DND-41 (cell line): ENCODE measurements at regions not wholly inside any gene's neighbourhood (a gene's known extent, or its start where the extent isn't known, plus 50 kb on each side); places are given as distances from the start of the nearest gene placed in this dataset.

Source experiments
- ATAC-seq: fragments of 200-7000 bp; cut with Tn5 transposase; 3 replicates; pipeline ENCODE4 v1.9.1; 2021; ENCODE audit warnings: low read depth; ENCODE audit not compliant: insufficient read depth
- DNase-seq: peaks from one replicate; pipeline ENCODE4 v3.0.0-alpha.2; 2020
- H2AFZ ChIP-seq: 2 replicates; pipeline ENCODE4 v1.6.0; 2012; ENCODE audit warnings: low read depth, low read length
- H3K27ac ChIP-seq: 2 replicates; pipeline ENCODE4 v1.5.1; 2012; ENCODE audit warnings: low read length, inconsistent platforms
- H3K27me3 ChIP-seq: fragments of 200-600 bp; sonication (generic); 2 replicates; pipeline ENCODE4 v1.6.0; 2012; ENCODE audit warnings: low read length, mild to moderate bottlenecking, inconsistent platforms; ENCODE audit not compliant: insufficient read depth, poor library complexity
- H3K36me3 ChIP-seq: 2 replicates; pipeline ENCODE4 v1.5.1; 2012; ENCODE audit warnings: low read length, inconsistent platforms; ENCODE audit not compliant: insufficient read depth
- H3K4me1 ChIP-seq: 2 replicates; pipeline ENCODE4 v1.5.1; 2012; ENCODE audit warnings: mild to moderate bottlenecking, low read length; ENCODE audit not compliant: insufficient read depth
- H3K4me2 ChIP-seq: 2 replicates; pipeline ENCODE4 v1.6.0; 2012; ENCODE audit warnings: mild to moderate bottlenecking, moderate library complexity, low read length, inconsistent platforms; ENCODE audit not compliant: insufficient read depth
- H3K4me3 ChIP-seq, 2 experiments: fragments of 200-600 bp in 1 of 2; shearing (Covaris generic) in 1 of 2; 2 replicates each; pipeline ENCODE4 v1.5.1; 2012 to 2016; ENCODE audit warnings: inconsistent platforms in 2 of 2, low read length in 2 of 2, mild to moderate bottlenecking in 2 of 2, low read depth in 1 of 2, moderate library complexity in 1 of 2
- H3K79me2 ChIP-seq: 2 replicates; pipeline ENCODE4 v1.6.0; 2012; ENCODE audit warnings: low read length, inconsistent platforms; ENCODE audit not compliant: insufficient read depth
- H3K9ac ChIP-seq: 2 replicates; pipeline ENCODE4 v1.6.0; 2012; ENCODE audit warnings: low read depth, mild to moderate bottlenecking, inconsistent platforms, low read length, moderate library complexity
- H3K9me3 ChIP-seq: 2 replicates; pipeline ENCODE4 v1.5.1; 2012; ENCODE audit warnings: low read length, moderate library complexity, mild to moderate bottlenecking, inconsistent platforms; ENCODE audit not compliant: insufficient read depth, severe bottlenecking
- H4K20me1 ChIP-seq: 2 replicates; pipeline ENCODE4 v1.6.0; 2012; ENCODE audit warnings: low read length; ENCODE audit not compliant: insufficient read depth
- EZH2 ChIP-seq: IDR thresholded peaks from 3 replicates; pipeline ENCODE4 v1.6.1; 2012; ENCODE audit warnings: borderline replicate concordance, low read depth, mild to moderate bottlenecking, moderate library complexity, low read length, inconsistent platforms; ENCODE audit not compliant: severe bottlenecking
- TF ChIP-seq, protein P1 (sequence below): IDR thresholded peaks from 2 replicates; pipeline ENCODE4 v1.5.1; 2012; ENCODE audit warnings: borderline replicate concordance, low read length, moderate library complexity, mild to moderate bottlenecking; ENCODE audit not compliant: poor library complexity, severe bottlenecking; ENCODE audit errors: extremely low read depth

- H3K4me3 ChIP-seq: no peak overlapping the region
- no peaks in the 10 kb centered on the region for H3K79me2 ChIP-seq
- H2AFZ ChIP-seq: no peak overlapping the region
- no peak for TF ChIP-seq EZH2
- TF ChIP-seq, protein P1, sequence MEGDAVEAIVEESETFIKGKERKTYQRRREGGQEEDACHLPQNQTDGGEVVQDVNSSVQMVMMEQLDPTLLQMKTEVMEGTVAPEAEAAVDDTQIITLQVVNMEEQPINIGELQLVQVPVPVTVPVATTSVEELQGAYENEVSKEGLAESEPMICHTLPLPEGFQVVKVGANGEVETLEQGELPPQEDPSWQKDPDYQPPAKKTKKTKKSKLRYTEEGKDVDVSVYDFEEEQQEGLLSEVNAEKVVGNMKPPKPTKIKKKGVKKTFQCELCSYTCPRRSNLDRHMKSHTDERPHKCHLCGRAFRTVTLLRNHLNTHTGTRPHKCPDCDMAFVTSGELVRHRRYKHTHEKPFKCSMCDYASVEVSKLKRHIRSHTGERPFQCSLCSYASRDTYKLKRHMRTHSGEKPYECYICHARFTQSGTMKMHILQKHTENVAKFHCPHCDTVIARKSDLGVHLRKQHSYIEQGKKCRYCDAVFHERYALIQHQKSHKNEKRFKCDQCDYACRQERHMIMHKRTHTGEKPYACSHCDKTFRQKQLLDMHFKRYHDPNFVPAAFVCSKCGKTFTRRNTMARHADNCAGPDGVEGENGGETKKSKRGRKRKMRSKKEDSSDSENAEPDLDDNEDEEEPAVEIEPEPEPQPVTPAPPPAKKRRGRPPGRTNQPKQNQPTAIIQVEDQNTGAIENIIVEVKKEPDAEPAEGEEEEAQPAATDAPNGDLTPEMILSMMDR: no peak
- H3K36me3 ChIP-seq: no peaks in the 10 kb centered on the region
- no peaks in the 10 kb centered on the region for H3K27me3 ChIP-seq
- no peak overlapping the region for H3K9ac ChIP-seq
- ATAC-seq: no peak
- no peaks in the 10 kb centered on the region for H3K4me1 ChIP-seq
- H3K9me3 ChIP-seq: no peaks in the 10 kb centered on the region
- no peak for DNase-seq
- H4K20me1 ChIP-seq: no peaks in the 10 kb centered on the region
- no peak overlapping the region for H3K4me2 ChIP-seq
- no peak overlapping the region for H3K27ac ChIP-seq
Measured at GRCh38 chr5:124087752-124088151, 575.8 kb downstream of the CSNK1G3 start.

- Histone ChIP-seq H3K27ac (no peak overlapping the region), H3K79me2 (no peaks in the 10 kb centered on the region), H4K20me1 (no peaks in the 10 kb centered on the region), H3K9me3 (no peaks in the 10 kb centered on the region), H3K27me3 (no peaks in the 10 kb centered on the region), H3K4me3 (no peak overlapping the region), H3K9ac (no peak overlapping the region), H3K4me2 (no peak overlapping the region), H2AFZ (no peak overlapping the region), H3K36me3 (no peaks in the 10 kb centered on the region), H3K4me1 (no peaks in the 10 kb centered on the region)
- DNase-seq (no peak), ATAC-seq (no peak)
- TF ChIP-seq EZH2: no peak
- TF ChIP-seq, protein P1: no peak
Measured at GRCh38 chr5:124080256-124080655, 568.3 kb downstream of the CSNK1G3 start.

DNA sequence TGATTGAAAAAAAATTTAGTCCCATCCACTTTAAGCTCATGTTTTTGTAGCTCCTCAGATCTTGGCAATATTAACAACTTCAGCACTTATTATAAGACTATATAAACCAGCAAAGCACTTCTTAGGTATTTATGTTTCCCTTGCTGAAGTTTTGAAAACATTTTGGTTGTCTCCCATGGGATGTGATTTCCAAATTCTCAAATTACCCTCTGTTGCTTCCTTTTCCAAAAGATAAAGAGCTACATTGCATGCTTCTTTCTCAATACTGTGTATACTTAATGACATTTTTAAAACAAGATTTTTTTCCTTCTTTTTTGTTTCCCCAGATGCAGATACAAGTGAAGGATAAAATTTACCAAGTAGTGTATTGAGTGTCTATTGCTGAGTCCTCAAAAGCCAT, 567.1 kb downstream of the CSNK1G3 start:
- Histone ChIP-seq H3K27me3 (no peaks in the 10 kb centered on the region), H2AFZ (no peak overlapping the region), H3K27ac (no peak overlapping the region), H3K4me3 (no peak overlapping the region), H3K4me2 (no peak overlapping the region), H4K20me1 (no peaks in the 10 kb centered on the region), H3K9me3 (no peaks in the 10 kb centered on the region), H3K4me1 (no peaks in the 10 kb centered on the region), H3K79me2 (no peaks in the 10 kb centered on the region), H3K36me3 (no peaks in the 10 kb centered on the region), H3K9ac (no peak overlapping the region)
- ATAC-seq (no peak), DNase-seq (no peak)
- TF ChIP-seq EZH2: no peak
- TF ChIP-seq, protein P1: no peak

DNA sequence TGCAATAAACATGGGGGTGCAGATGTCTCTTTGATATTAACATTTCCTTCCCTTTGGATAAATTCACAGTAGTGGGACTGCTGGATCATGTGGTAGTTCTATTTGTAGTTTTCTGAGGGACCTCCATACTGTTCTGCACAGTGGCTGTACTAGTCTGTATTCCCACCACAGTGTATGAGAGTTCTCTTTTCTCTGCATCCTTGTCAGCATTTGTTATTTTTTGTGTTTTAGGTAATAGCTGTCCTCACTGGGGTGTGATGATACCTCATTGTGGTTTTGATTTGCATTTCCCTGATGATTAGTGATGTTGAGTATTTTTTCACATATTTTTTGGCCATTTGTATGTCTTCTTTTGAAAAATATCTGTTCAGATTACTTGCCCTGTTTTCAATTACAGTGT, 562.5 kb downstream of the CSNK1G3 start:
- H4K20me1 ChIP-seq: no peaks in the 10 kb centered on the region
- no peak overlapping the region for H3K9ac ChIP-seq
- H3K27ac ChIP-seq: no peak overlapping the region
- no peaks in the 10 kb centered on the region for H3K79me2 ChIP-seq
- H3K27me3 ChIP-seq: no peaks in the 10 kb centered on the region
- no peak overlapping the region for H3K4me3 ChIP-seq
- ATAC-seq (no peak), DNase-seq (no peak)
- H3K4me2 ChIP-seq: no peak overlapping the region
- TF ChIP-seq EZH2: no peak
- TF ChIP-seq, protein P1: no peak
- no peaks in the 10 kb centered on the region for H3K9me3 ChIP-seq
- no peak overlapping the region for H2AFZ ChIP-seq
- H3K4me1 ChIP-seq: no peaks in the 10 kb centered on the region
- H3K36me3 ChIP-seq: no peaks in the 10 kb centered on the region
